HepG2 (cell line): ENCODE measurements at regions not wholly inside any gene's neighbourhood (a gene's known extent, or its start where the extent isn't known, plus 50 kb on each side); places are given as distances from the start of the nearest gene placed in this dataset.

ENCODE experiments used
- ELF1 ChIP-seq: sonication (generic); formaldehyde crosslinking; IDR thresholded peaks from 2 replicates; pipeline ENCODE4 v1.4.0; 2020; ENCODE audit warnings: missing genetic modification reagents
- HOXA5 ChIP-seq: sonication (generic); formaldehyde crosslinking; IDR thresholded peaks from 2 replicates; pipeline ENCODE4 v1.4.0; 2020; ENCODE audit warnings: missing genetic modification reagents
- PATZ1 ChIP-seq: sonication (generic); formaldehyde crosslinking; IDR thresholded peaks from 2 replicates; pipeline ENCODE4 v1.4.0; 2020; ENCODE audit warnings: missing genetic modification reagents
- ZFP82 ChIP-seq: sonication (generic); formaldehyde crosslinking; IDR thresholded peaks from 2 replicates; pipeline ENCODE4 v1.5.1; 2020; ENCODE audit warnings: mild to moderate bottlenecking, missing genetic modification reagents, borderline replicate concordance
- ZNF142 ChIP-seq: sonication (generic); formaldehyde crosslinking; IDR thresholded peaks from 2 replicates; pipeline ENCODE4 v1.4.0; 2020; ENCODE audit warnings: missing genetic modification reagents
- ZNF451 ChIP-seq: sonication (generic); formaldehyde crosslinking; IDR thresholded peaks from 2 replicates; pipeline ENCODE4 v1.5.0; 2020; ENCODE audit warnings: mild to moderate bottlenecking, missing genetic modification reagents
- ZNF564 ChIP-seq: sonication (generic); formaldehyde crosslinking; IDR thresholded peaks from 2 replicates; pipeline ENCODE4 v1.8.1; 2023; ENCODE audit warnings: mild to moderate bottlenecking, missing genetic modification reagents

GRCh38 chr11:24163146-24163545 is 333.7 kb upstream of the LUZP2 start (continued):
- TF ChIP-seq ZNF142 (CRISPR knock-in tag) (no peak), ZFP82 (CRISPR knock-in tag) (no peak), ELF1 (CRISPR knock-in tag) (no peak), PATZ1 (CRISPR knock-in tag) (no peak), ZNF451 (CRISPR knock-in tag) (no peak), ZNF564 (CRISPR knock-in tag) (no peak), HOXA5 (CRISPR knock-in tag) (no peak)
